Thyroid gland (tissue), 4 donors: ENCODE measurements at regions not wholly inside any gene's neighbourhood (a gene's known extent, or its start where the extent isn't known, plus 50 kb on each side); places are given as distances from the start of the nearest gene placed in this dataset.

ENCODE experiments used
- POLR2A ChIP-seq, 2 donors: fragments of 450-650 bp; IDR thresholded peaks; one replicate each; pipeline ENCODE4 v1.6.1; 2017; ENCODE audit warnings: antibody characterized with exemption in 2 of 2, mild to moderate bottlenecking in 2 of 2, moderate library complexity in 1 of 2
- TF ChIP-seq, protein P1 (sequence below), 6 experiments: fragments of 200-600 bp in 3 of 6; fragments of 450-650 bp in 3 of 6; sonication (generic) in 3 of 6; IDR thresholded peaks; one replicate each; pipeline ENCODE4 v1.5.1; 2016 to 2019; ENCODE audit warnings: antibody characterized with exemption in 6 of 6, mild to moderate bottlenecking in 2 of 6, inconsistent platforms in 1 of 6, moderate library complexity in 1 of 6

GRCh38 chr2:150653351-150653750 lies 165.9 kb upstream of the RND3 start:
- TF ChIP-seq, protein P1, sequence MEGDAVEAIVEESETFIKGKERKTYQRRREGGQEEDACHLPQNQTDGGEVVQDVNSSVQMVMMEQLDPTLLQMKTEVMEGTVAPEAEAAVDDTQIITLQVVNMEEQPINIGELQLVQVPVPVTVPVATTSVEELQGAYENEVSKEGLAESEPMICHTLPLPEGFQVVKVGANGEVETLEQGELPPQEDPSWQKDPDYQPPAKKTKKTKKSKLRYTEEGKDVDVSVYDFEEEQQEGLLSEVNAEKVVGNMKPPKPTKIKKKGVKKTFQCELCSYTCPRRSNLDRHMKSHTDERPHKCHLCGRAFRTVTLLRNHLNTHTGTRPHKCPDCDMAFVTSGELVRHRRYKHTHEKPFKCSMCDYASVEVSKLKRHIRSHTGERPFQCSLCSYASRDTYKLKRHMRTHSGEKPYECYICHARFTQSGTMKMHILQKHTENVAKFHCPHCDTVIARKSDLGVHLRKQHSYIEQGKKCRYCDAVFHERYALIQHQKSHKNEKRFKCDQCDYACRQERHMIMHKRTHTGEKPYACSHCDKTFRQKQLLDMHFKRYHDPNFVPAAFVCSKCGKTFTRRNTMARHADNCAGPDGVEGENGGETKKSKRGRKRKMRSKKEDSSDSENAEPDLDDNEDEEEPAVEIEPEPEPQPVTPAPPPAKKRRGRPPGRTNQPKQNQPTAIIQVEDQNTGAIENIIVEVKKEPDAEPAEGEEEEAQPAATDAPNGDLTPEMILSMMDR (IDR thresholded peaks at IDR 0.05) = no peak
- TF ChIP-seq POLR2A (IDR thresholded peaks at IDR 0.05) = no peak
